Vagina (tissue), 2 donors: ENCODE measurements at regions not wholly inside any gene's neighbourhood (a gene's known extent, or its start where the extent isn't known, plus 50 kb on each side); places are given as distances from the start of the nearest gene placed in this dataset.

ENCODE experiments used
- DNase-seq, 2 donors: peaks; one replicate each; pipeline ENCODE4 v3.0.0-alpha.2; 2017; ENCODE audit errors: extremely low spot score in 2 of 2
- H3K27ac ChIP-seq: fragments of 200-600 bp; sonication (generic); one replicate; pipeline ENCODE4 v1.5.1; 2019
- H3K27me3 ChIP-seq: fragments of 200-600 bp; sonication (generic); one replicate; pipeline ENCODE4 v1.5.1; 2019
- H3K36me3 ChIP-seq, 2 donors: fragments of 200-600 bp; sonication (generic); one replicate each; pipeline ENCODE4 v1.5.1; 2017 to 2019
- H3K4me1 ChIP-seq: fragments of 200-600 bp; sonication (generic); one replicate; pipeline ENCODE4 v1.5.1; 2019
- H3K4me3 ChIP-seq, 2 donors: fragments of 200-600 bp; sonication (generic); 1 replicate in 1 of 2; 2 replicates in 1 of 2; pipeline ENCODE4 v1.5.1; 2016 to 2019
- H3K9me3 ChIP-seq: fragments of 200-600 bp; sonication (generic); one replicate; pipeline ENCODE4 v1.5.1; 2019
- CTCF ChIP-seq, 3 experiments: fragments of 450-650 bp in 2 of 3; fragments of 200-600 bp in 1 of 3; sonication (generic) in 1 of 3; IDR thresholded peaks; one replicate each; pipeline ENCODE4 v1.5.1; 2017 to 2019; ENCODE audit warnings: antibody characterized with exemption in 3 of 3, mild to moderate bottlenecking in 2 of 3, moderate library complexity in 2 of 3
- POLR2A ChIP-seq, 2 donors: fragments of 450-650 bp; IDR thresholded peaks; one replicate each; pipeline ENCODE4 v1.6.1; 2017; ENCODE audit warnings: antibody characterized with exemption in 2 of 2, mild to moderate bottlenecking in 2 of 2, moderate library complexity in 2 of 2
- POLR2AphosphoS5 ChIP-seq, 2 donors: sonication (generic); formaldehyde crosslinking; IDR thresholded peaks; one replicate each; pipeline ENCODE4 v1.9.0; 2017; ENCODE audit warnings: antibody characterized with exemption in 2 of 2, mild to moderate bottlenecking in 2 of 2, low read depth in 1 of 2; ENCODE audit not compliant: insufficient read depth in 1 of 2
- intact Hi-C: fragments of 100-400 bp; cut with DNase I; formaldehyde crosslinking; loops from one replicate; pipeline ENCODE4 v1.15.1; 2023

- no peaks in the 10 kb centered on the region for H3K27me3 ChIP-seq
- no peak for DNase-seq
- H3K9me3 ChIP-seq: no peaks in the 10 kb centered on the region
- H3K4me3 ChIP-seq: no peak overlapping the region
- intact Hi-C loops: no loop called here
- peaks cover 6% of the 10 kb centered on the region for H3K4me1 ChIP-seq
- H3K27ac ChIP-seq: no peak overlapping the region
- no peaks in the 10 kb centered on the region for H3K36me3 ChIP-seq
- TF ChIP-seq POLR2A (IDR thresholded peaks at IDR 0.05): no peak
- no peak for TF ChIP-seq POLR2AphosphoS5 (IDR thresholded peaks at IDR 0.05; ENCODE audit: insufficient read depth in 1 of 2, low read depth in 1 of 2)
- no peak for TF ChIP-seq CTCF (IDR thresholded peaks at IDR 0.05)
Observed at GRCh38 chr12:95397571-95397970, 76.4 kb upstream of the METAP2 start.

GRCh38 chr12:95402096-95402495, 71.9 kb upstream of the METAP2 start:
- H3K27me3 ChIP-seq: no peaks in the 10 kb centered on the region
- intact Hi-C loops: no loop called here

GRCh38 chr12:95408201-95408600, 65.8 kb upstream of the METAP2 start:
- no peak for DNase-seq
- Histone ChIP-seq H3K9me3 (no peaks in the 10 kb centered on the region), H3K27me3 (no peaks in the 10 kb centered on the region), H3K27ac (no peak overlapping the region), H3K36me3 (no peaks in the 10 kb centered on the region), H3K4me1 (peaks cover 9% of the 10 kb centered on the region), H3K4me3 (no peak overlapping the region)
- TF ChIP-seq POLR2A (IDR thresholded peaks at IDR 0.05) (no peak), CTCF (IDR thresholded peaks at IDR 0.05) (no peak), POLR2AphosphoS5 (IDR thresholded peaks at IDR 0.05; ENCODE audit: insufficient read depth in 1 of 2, low read depth in 1 of 2) (no peak)
- intact Hi-C loops: no loop called here

More at GRCh38 chr12:95402096-95402495, 71.9 kb upstream of the METAP2 start:
- Histone ChIP-seq H3K4me1 (peaks cover 4% of the 10 kb centered on the region), H3K27ac (no peak overlapping the region), H3K9me3 (no peaks in the 10 kb centered on the region), H3K4me3 (no peak overlapping the region), H3K36me3 (no peaks in the 10 kb centered on the region)
- no peak for DNase-seq
- TF ChIP-seq CTCF (IDR thresholded peaks at IDR 0.05) (no peak), POLR2A (IDR thresholded peaks at IDR 0.05) (no peak), POLR2AphosphoS5 (IDR thresholded peaks at IDR 0.05; ENCODE audit: insufficient read depth in 1 of 2, low read depth in 1 of 2) (no peak)

- H3K36me3 ChIP-seq: no peaks in the 10 kb centered on the region
- intact Hi-C loops: no loop called here
- no peak for DNase-seq
- H3K4me1 ChIP-seq: peaks cover 9% of the 10 kb centered on the region
- H3K9me3 ChIP-seq: no peaks in the 10 kb centered on the region
- H3K4me3 ChIP-seq: no peak overlapping the region
- no peak for TF ChIP-seq CTCF (IDR thresholded peaks at IDR 0.05)
- TF ChIP-seq POLR2AphosphoS5 (IDR thresholded peaks at IDR 0.05; ENCODE audit: insufficient read depth in 1 of 2, low read depth in 1 of 2): no peak
- TF ChIP-seq POLR2A (IDR thresholded peaks at IDR 0.05): no peak
- H3K27me3 ChIP-seq: no peaks in the 10 kb centered on the region
- no peak overlapping the region for H3K27ac ChIP-seq
Observed at GRCh38 chr12:95411057-95411456, 62.9 kb upstream of the METAP2 start.

GRCh38 chr12:95411466-95411865, 62.5 kb upstream of the METAP2 start:
- no peak for DNase-seq

More at GRCh38 chr12:95411466-95411865, 62.5 kb upstream of the METAP2 start:
- peaks cover 9% of the 10 kb centered on the region for H3K4me1 ChIP-seq
- H3K4me3 ChIP-seq: no peak overlapping the region
- no peaks in the 10 kb centered on the region for H3K27me3 ChIP-seq
- no peaks in the 10 kb centered on the region for H3K36me3 ChIP-seq
- no peak overlapping the region for H3K27ac ChIP-seq
- intact Hi-C loops: no loop called here
- no peak for TF ChIP-seq POLR2AphosphoS5 (IDR thresholded peaks at IDR 0.05; ENCODE audit: insufficient read depth in 1 of 2, low read depth in 1 of 2)
- no peak for TF ChIP-seq CTCF (IDR thresholded peaks at IDR 0.05)
- no peak for TF ChIP-seq POLR2A (IDR thresholded peaks at IDR 0.05)
- H3K9me3 ChIP-seq: no peaks in the 10 kb centered on the region
